ENCODE measurements at regions not wholly inside any gene's neighbourhood (a gene's known extent, or its start where the extent isn't known, plus 50 kb on each side); places are given as distances from the start of the nearest gene placed in this dataset.

- Histone ChIP-seq H3K27ac (no peak overlapping the region), H3K27me3 (no peaks in the 10 kb centered on the region), H3K9me3 (no peaks in the 10 kb centered on the region), H3K4me3 (no peak overlapping the region), H3K36me3 (no peaks in the 10 kb centered on the region), H3K4me1 (no peaks in the 10 kb centered on the region), H3K9ac (ENCODE audit: low read depth in 2 of 2, low read length in 2 of 2) (no peak overlapping the region)
- no peak for DNase-seq
- intact Hi-C loops (cut with DNase I): no loop called here
- no peak for TF ChIP-seq CTCF (IDR thresholded peaks at IDR 0.05)
These were observed 383.8 kb upstream of the SORCS1 start for GRCh38 chr10:107548301-107548700.

- no peak for TF ChIP-seq CTCF (IDR thresholded peaks at IDR 0.05)
- Histone ChIP-seq H3K36me3 (no peaks in the 10 kb centered on the region), H3K4me1 (no peaks in the 10 kb centered on the region), H3K9me3 (no peaks in the 10 kb centered on the region), H3K4me3 (no peak overlapping the region), H3K27ac (no peak overlapping the region), H3K27me3 (no peaks in the 10 kb centered on the region), H3K9ac (ENCODE audit: low read depth in 2 of 2, low read length in 2 of 2) (no peak overlapping the region)
- intact Hi-C loops (cut with DNase I): no loop called here
- no peak for DNase-seq
These were observed 382.5 kb upstream of the SORCS1 start for GRCh38 chr10:107546986-107547385.

GRCh38 chr10:107546284-107546683 is 381.8 kb upstream of the SORCS1 start:
- H3K27me3 ChIP-seq: no peaks in the 10 kb centered on the region
- no peak for DNase-seq
- no peak overlapping the region for H3K4me3 ChIP-seq
- H3K27ac ChIP-seq: no peak overlapping the region
- H3K4me1 ChIP-seq: no peaks in the 10 kb centered on the region
- no peaks in the 10 kb centered on the region for H3K9me3 ChIP-seq
- TF ChIP-seq CTCF (IDR thresholded peaks at IDR 0.05): no peak
- no peak overlapping the region for H3K9ac ChIP-seq (ENCODE audit: low read depth in 2 of 2, low read length in 2 of 2)
- H3K36me3 ChIP-seq: no peaks in the 10 kb centered on the region
- intact Hi-C loops (cut with DNase I): no loop called here

- DNase-seq: no peak
- no peak overlapping the region for H3K9ac ChIP-seq (ENCODE audit: low read depth in 2 of 2, low read length in 2 of 2)
- no peaks in the 10 kb centered on the region for H3K9me3 ChIP-seq
- no peaks in the 10 kb centered on the region for H3K4me1 ChIP-seq
- no peaks in the 10 kb centered on the region for H3K36me3 ChIP-seq
- TF ChIP-seq CTCF (IDR thresholded peaks at IDR 0.05): no peak
- H3K4me3 ChIP-seq: no peak overlapping the region
- intact Hi-C loops (cut with DNase I): no loop called here
- H3K27me3 ChIP-seq: no peaks in the 10 kb centered on the region
- H3K27ac ChIP-seq: no peak overlapping the region
These were observed 381.2 kb upstream of the SORCS1 start for GRCh38 chr10:107545717-107546116.

- H3K4me1 ChIP-seq: no peaks in the 10 kb centered on the region
- no peaks in the 10 kb centered on the region for H3K36me3 ChIP-seq
- H3K4me3 ChIP-seq: no peak overlapping the region
- H3K9ac ChIP-seq (ENCODE audit: low read depth in 2 of 2, low read length in 2 of 2): no peak overlapping the region
- intact Hi-C loops (cut with DNase I): no loop called here
- no peak overlapping the region for H3K27ac ChIP-seq
- H3K27me3 ChIP-seq: no peaks in the 10 kb centered on the region
- no peaks in the 10 kb centered on the region for H3K9me3 ChIP-seq
- DNase-seq: no peak
- no peak for TF ChIP-seq CTCF (IDR thresholded peaks at IDR 0.05)
These were observed 380.4 kb upstream of the SORCS1 start for GRCh38 chr10:107544706-107545520.

All from colonic mucosa (tissue), 4 donors.